ENCODE measurements at regions not wholly inside any gene's neighbourhood (a gene's known extent, or its start where the extent isn't known, plus 50 kb on each side); places are given as distances from the start of the nearest gene placed in this dataset.
A peak's percentile ranks its signal among the peaks of the same experiment; 100 is the strongest.

- Histone ChIP-seq H3K36me3 (ENCODE audit: low read depth) (no peaks in the 10 kb centered on the region), H3K9me3 (ENCODE audit: low read depth) (no peaks in the 10 kb centered on the region), H3K4me1 (ENCODE audit: insufficient read depth) (no peaks in the 10 kb centered on the region), H3K27ac (no peak overlapping the region), H3K9me2 (ENCODE audit: insufficient read depth) (no peaks in the 10 kb centered on the region), H2AFZ (no peak overlapping the region), H3K9ac (no peak overlapping the region), H4K20me1 (ENCODE audit: insufficient read depth) (no peaks in the 10 kb centered on the region), H3K4me3 (no peak overlapping the region), H3K4me2 (ENCODE audit: unreplicated experiment) (no peak overlapping the region), H3K79me2 (ENCODE audit: insufficient read depth) (no peaks in the 10 kb centered on the region), H3F3A (ENCODE audit: insufficient read depth) (no peaks in the 10 kb centered on the region), H3K27me3 (replicated peaks; ENCODE audit: insufficient read depth) (no peaks in the 10 kb centered on the region)
- 7 to 15% methylated on average over 2 of the region's 2 CpGs for WGBS, 2 experiments (ENCODE audit: low coverage in 1 of 2, low lambda C conversion rate in 2 of 2, missing lambda C conversion rate in 2 of 2)
- TF ChIP-seq EZH2phosphoT487 (IDR thresholded peaks at IDR 0.05; ENCODE audit: insufficient read depth, low read depth) (no peak), EZH2 (IDR thresholded peaks at IDR 0.05; ENCODE audit: insufficient read depth, poor library complexity, severe bottlenecking) (no peak)
- in situ Hi-C loops (cut with MboI) = no loop called here
- DNase-seq = no peak
Measured at GRCh38 chr6:98092331-98092730, 742.0 kb upstream of the POU3F2 start.

DNA sequence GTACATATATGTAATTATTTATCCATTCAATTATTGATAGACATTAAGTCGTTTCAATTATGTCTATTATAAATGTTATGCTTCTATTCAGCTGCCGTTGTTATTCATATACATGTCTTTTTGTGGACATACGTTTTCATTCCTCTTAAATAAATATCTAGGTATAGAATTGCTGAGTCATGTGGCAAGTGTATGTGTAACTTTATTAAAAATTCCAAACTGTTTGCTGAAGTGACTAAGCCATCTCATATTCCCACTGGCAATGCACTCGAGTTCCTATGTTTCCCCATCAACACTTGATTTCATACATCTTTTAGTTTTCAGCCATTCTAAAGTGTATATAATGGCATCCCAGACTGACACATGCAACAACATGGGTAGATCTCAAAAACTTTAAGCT lies 739.7 kb upstream of the POU3F2 start:
- Histone ChIP-seq H2AFZ (no peak overlapping the region), H3K27ac (no peak overlapping the region), H3K9me3 (ENCODE audit: low read depth) (no peaks in the 10 kb centered on the region), H3K36me3 (ENCODE audit: low read depth) (no peaks in the 10 kb centered on the region), H3K9me2 (ENCODE audit: insufficient read depth) (no peaks in the 10 kb centered on the region), H3K27me3 (replicated peaks; ENCODE audit: insufficient read depth) (no peaks in the 10 kb centered on the region), H3K79me2 (ENCODE audit: insufficient read depth) (no peaks in the 10 kb centered on the region), H3K4me2 (ENCODE audit: unreplicated experiment) (no peak overlapping the region), H3K4me3 (no peak overlapping the region), H3K9ac (no peak overlapping the region), H4K20me1 (ENCODE audit: insufficient read depth) (no peaks in the 10 kb centered on the region), H3F3A (ENCODE audit: insufficient read depth) (no peaks in the 10 kb centered on the region), H3K4me1 (ENCODE audit: insufficient read depth) (no peaks in the 10 kb centered on the region)
- in situ Hi-C loops (cut with MboI) = no loop called here
- peak; percentile 0 for DNase-seq
- TF ChIP-seq EZH2 (IDR thresholded peaks at IDR 0.05; ENCODE audit: insufficient read depth, poor library complexity, severe bottlenecking) = no peak
- no peak for TF ChIP-seq EZH2phosphoT487 (IDR thresholded peaks at IDR 0.05; ENCODE audit: insufficient read depth, low read depth)
- 19 to 21% methylated on average over 4 of the region's 4 CpGs for WGBS, 2 experiments (ENCODE audit: low coverage in 1 of 2, low lambda C conversion rate in 2 of 2, missing lambda C conversion rate in 2 of 2)

DNA sequence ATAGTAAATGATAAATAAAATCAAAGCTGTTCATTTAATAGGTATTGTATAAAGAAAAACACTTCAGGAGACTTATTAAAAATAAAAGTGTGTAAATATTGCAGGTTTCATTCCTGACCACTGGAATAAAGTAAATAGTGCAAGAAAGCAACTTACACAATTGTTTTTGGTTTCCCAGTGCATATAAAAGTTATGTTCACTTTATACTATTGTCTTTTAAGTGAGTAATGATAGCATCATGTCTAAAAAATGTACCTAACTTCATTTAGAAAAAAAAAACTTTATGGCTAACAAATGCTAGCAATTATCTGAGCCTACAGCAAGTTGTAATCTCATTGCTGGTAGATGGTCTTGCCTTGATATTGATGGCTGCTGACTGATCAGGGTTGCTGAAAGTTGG lies 726.6 kb upstream of the POU3F2 start:
- H3K4me2 ChIP-seq (ENCODE audit: unreplicated experiment) = no peak overlapping the region
- H3K4me3 ChIP-seq = no peak overlapping the region
- no peak for TF ChIP-seq EZH2 (IDR thresholded peaks at IDR 0.05; ENCODE audit: insufficient read depth, poor library complexity, severe bottlenecking)
- TF ChIP-seq EZH2phosphoT487 (IDR thresholded peaks at IDR 0.05; ENCODE audit: insufficient read depth, low read depth) = no peak
- no peaks in the 10 kb centered on the region for H3K27me3 ChIP-seq (replicated peaks; ENCODE audit: insufficient read depth)
- DNase-seq = no peak
- no peaks in the 10 kb centered on the region for H3K36me3 ChIP-seq (ENCODE audit: low read depth)
- H3K79me2 ChIP-seq (ENCODE audit: insufficient read depth) = no peaks in the 10 kb centered on the region
- no peaks in the 10 kb centered on the region for H3K9me3 ChIP-seq (ENCODE audit: low read depth)
- H4K20me1 ChIP-seq (ENCODE audit: insufficient read depth) = no peaks in the 10 kb centered on the region
- no peak overlapping the region for H3K9ac ChIP-seq
- H3F3A ChIP-seq (ENCODE audit: insufficient read depth) = no peaks in the 10 kb centered on the region
- H3K9me2 ChIP-seq (ENCODE audit: insufficient read depth) = no peaks in the 10 kb centered on the region
- H3K4me1 ChIP-seq (ENCODE audit: insufficient read depth) = no peaks in the 10 kb centered on the region
- no peak overlapping the region for H2AFZ ChIP-seq
- no peak overlapping the region for H3K27ac ChIP-seq
- in situ Hi-C loops (cut with MboI) = no loop called here

- WGBS, 2 experiments (ENCODE audit: low coverage in 1 of 2, low lambda C conversion rate in 2 of 2, missing lambda C conversion rate in 2 of 2) = 63 to 67% methylated on average over 9 of the region's 9 CpGs
- no peaks in the 10 kb centered on the region for H3K36me3 ChIP-seq (ENCODE audit: low read depth)
- no peak overlapping the region for H3K27ac ChIP-seq
- no peaks in the 10 kb centered on the region for H3K4me1 ChIP-seq (ENCODE audit: insufficient read depth)
- H3F3A ChIP-seq (ENCODE audit: insufficient read depth) = no peaks in the 10 kb centered on the region
- no peak for DNase-seq
- H3K9ac ChIP-seq = no peak overlapping the region
- no peaks in the 10 kb centered on the region for H3K79me2 ChIP-seq (ENCODE audit: insufficient read depth)
- H3K4me2 ChIP-seq (ENCODE audit: unreplicated experiment) = no peak overlapping the region
- no peaks in the 10 kb centered on the region for H3K9me3 ChIP-seq (ENCODE audit: low read depth)
- H3K27me3 ChIP-seq (replicated peaks; ENCODE audit: insufficient read depth) = no peaks in the 10 kb centered on the region
- no peak overlapping the region for H3K4me3 ChIP-seq
- TF ChIP-seq EZH2phosphoT487 (IDR thresholded peaks at IDR 0.05; ENCODE audit: insufficient read depth, low read depth) (no peak), EZH2 (IDR thresholded peaks at IDR 0.05; ENCODE audit: insufficient read depth, poor library complexity, severe bottlenecking) (no peak)
- H2AFZ ChIP-seq = no peak overlapping the region
- no peaks in the 10 kb centered on the region for H4K20me1 ChIP-seq (ENCODE audit: insufficient read depth)
- in situ Hi-C loops (cut with MboI) = no loop called here
- H3K9me2 ChIP-seq (ENCODE audit: insufficient read depth) = no peaks in the 10 kb centered on the region
Measured at GRCh38 chr6:98116455-98116854, 717.9 kb upstream of the POU3F2 start.

GRCh38 chr6:98117068-98117467 lies 717.3 kb upstream of the POU3F2 start:
- Histone ChIP-seq H3K9ac (no peak overlapping the region), H3K27ac (no peak overlapping the region), H3K79me2 (ENCODE audit: insufficient read depth) (no peaks in the 10 kb centered on the region), H3K4me3 (no peak overlapping the region), H3F3A (ENCODE audit: insufficient read depth) (no peaks in the 10 kb centered on the region), H3K36me3 (ENCODE audit: low read depth) (no peaks in the 10 kb centered on the region), H3K27me3 (replicated peaks; ENCODE audit: insufficient read depth) (no peaks in the 10 kb centered on the region), H2AFZ (no peak overlapping the region), H4K20me1 (ENCODE audit: insufficient read depth) (no peaks in the 10 kb centered on the region), H3K9me2 (ENCODE audit: insufficient read depth) (no peaks in the 10 kb centered on the region), H3K9me3 (ENCODE audit: low read depth) (no peaks in the 10 kb centered on the region), H3K4me1 (ENCODE audit: insufficient read depth) (no peaks in the 10 kb centered on the region), H3K4me2 (ENCODE audit: unreplicated experiment) (no peak overlapping the region)
- in situ Hi-C loops (cut with MboI) = no loop called here
- TF ChIP-seq EZH2 (IDR thresholded peaks at IDR 0.05; ENCODE audit: insufficient read depth, poor library complexity, severe bottlenecking) (no peak), EZH2phosphoT487 (IDR thresholded peaks at IDR 0.05; ENCODE audit: insufficient read depth, low read depth) (no peak)
- 0 to 7% methylated on average over 1 of the region's 1 CpG for WGBS, 2 experiments (ENCODE audit: low coverage in 1 of 2, low lambda C conversion rate in 2 of 2, missing lambda C conversion rate in 2 of 2)
- DNase-seq = no peak

Measured in GM23248 (cell line).